ENCODE measurements at regions not wholly inside any gene's neighbourhood (a gene's known extent, or its start where the extent isn't known, plus 50 kb on each side); places are given as distances from the start of the nearest gene placed in this dataset.
"Not testable (repeated sequence)": the region's sequence is repeated elsewhere in the genome, so short reads cannot be mapped to it uniquely, and the experiment has no call there.

DNA sequence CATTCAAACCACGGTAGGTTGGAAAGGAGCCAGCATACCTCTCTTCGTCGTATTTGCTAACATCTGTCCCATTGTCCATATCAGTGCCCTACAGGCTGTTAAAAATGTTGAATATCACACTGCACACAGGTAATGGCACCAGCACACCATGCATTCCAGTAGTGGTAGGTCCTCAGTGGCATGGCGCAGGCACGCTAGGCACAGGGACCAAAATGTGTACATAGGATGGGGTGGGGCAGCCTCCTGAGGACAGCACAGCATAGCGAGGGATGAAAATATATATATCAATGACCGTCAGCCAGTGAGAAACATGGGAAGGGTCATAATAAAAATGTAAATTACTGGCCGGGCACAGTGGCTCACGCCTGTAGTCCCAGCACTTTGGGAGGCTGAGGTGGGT is 99.9 kb upstream of the CTBP2 start:
- H3K36me3 Mint-ChIP-seq (ENCODE audit: low read depth) = no peaks in the 10 kb centered on the region
- H3K9me3 Mint-ChIP-seq = peaks cover 8% of the 10 kb centered on the region
- no peak overlapping the region for H3K4me3 Mint-ChIP-seq
- no peak for ATAC-seq (replicated peaks)
- H3K27ac Mint-ChIP-seq = no peak overlapping the region
- H3K4me1 Mint-ChIP-seq = no peaks in the 10 kb centered on the region
- H3K27me3 Mint-ChIP-seq = no peaks in the 10 kb centered on the region

DNA sequence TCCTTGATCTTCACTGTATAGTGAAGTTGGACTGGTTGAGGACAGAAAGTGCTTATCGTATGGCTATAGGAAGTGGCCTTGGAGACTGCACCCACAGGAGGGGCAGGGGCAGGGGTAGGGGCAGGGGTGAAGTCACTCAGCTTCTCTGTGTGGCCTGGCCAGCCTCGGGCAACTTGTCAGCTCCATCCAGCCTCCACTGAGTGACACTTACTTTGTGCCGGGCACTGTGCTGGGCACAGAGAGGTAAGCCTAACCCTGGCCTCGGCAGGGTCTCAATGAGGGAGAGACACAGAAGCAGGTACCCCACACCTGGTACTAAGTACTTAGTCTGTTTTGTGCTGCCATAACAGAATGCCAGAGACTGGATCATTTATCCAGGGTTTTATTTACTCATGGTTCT is 99.3 kb upstream of the CTBP2 start:
- Mint-ChIP-seq H3K4me3 (no peak overlapping the region), H3K27me3 (no peaks in the 10 kb centered on the region)

DNA sequence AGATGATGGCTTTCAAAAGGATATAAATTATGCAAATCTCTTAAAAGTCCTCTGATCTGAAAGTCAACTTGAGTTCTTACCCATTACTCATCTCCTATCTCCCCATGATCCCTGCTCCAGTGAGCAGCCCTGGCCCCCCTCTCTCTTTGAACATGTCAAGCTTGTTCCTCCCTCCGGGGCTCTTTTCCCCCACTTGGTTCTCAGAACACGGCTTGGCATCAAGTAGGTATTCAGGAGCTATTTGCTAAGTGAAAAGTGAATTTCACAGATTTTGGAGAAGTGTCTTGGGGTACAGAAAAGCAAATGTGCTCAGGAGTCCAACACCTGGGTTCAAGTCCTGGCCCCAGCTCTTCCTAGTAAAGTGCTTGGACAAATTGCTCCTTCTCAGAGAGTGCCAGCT is 98.3 kb upstream of the CTBP2 start:
- ATAC-seq (replicated peaks) = no peak
- H3K27ac Mint-ChIP-seq = no peak overlapping the region
- no peak overlapping the region for H3K4me3 Mint-ChIP-seq
- peaks cover 12% of the 10 kb centered on the region for H3K9me3 Mint-ChIP-seq
- no peaks in the 10 kb centered on the region for H3K4me1 Mint-ChIP-seq
- H3K36me3 Mint-ChIP-seq (ENCODE audit: low read depth) = no peaks in the 10 kb centered on the region
- H3K27me3 Mint-ChIP-seq = no peaks in the 10 kb centered on the region

More for the DNA sequence above, 99.3 kb upstream of the CTBP2 start:
- Mint-ChIP-seq H3K4me1 (no peaks in the 10 kb centered on the region), H3K9me3 (peaks cover 9% of the 10 kb centered on the region), H3K36me3 (ENCODE audit: low read depth) (no peaks in the 10 kb centered on the region), H3K27ac (no peak overlapping the region)
- ATAC-seq (replicated peaks) = no peak

- Mint-ChIP-seq H3K4me3 (no peak overlapping the region), H3K9me3 (peaks cover 12% of the 10 kb centered on the region), H3K36me3 (ENCODE audit: low read depth) (no peaks in the 10 kb centered on the region), H3K27me3 (no peaks in the 10 kb centered on the region), H3K4me1 (no peaks in the 10 kb centered on the region), H3K27ac (no peak overlapping the region)
- no peak for ATAC-seq (replicated peaks)
Measured at GRCh38 chr10:125257521-125258108, 97.3 kb upstream of the CTBP2 start.

DNA sequence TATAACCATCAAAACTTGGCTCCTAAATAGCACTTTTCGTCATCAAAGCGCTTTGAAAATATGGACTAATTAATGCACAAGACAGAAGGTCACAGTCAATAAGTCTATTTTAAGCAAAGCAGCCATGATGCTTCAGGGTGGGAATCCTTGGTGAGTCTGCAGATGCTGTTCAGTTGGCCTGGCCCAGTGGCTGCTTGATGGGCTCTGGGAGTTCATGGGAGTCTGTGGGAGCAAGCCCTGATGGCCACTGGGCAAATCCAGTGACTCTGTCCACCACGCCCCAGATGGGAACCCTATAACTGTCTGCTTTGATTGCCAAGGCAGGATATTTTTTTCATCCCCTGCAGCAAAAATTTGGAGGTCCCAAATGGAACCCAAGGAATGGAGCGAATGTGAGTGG is 95.7 kb upstream of the CTBP2 start:
- ATAC-seq (replicated peaks) = no peak
- H3K9me3 Mint-ChIP-seq = peaks cover 17% of the 10 kb centered on the region
- no peak overlapping the region for H3K4me3 Mint-ChIP-seq
- no peaks in the 10 kb centered on the region for H3K36me3 Mint-ChIP-seq (ENCODE audit: low read depth)
- no peak overlapping the region for H3K27ac Mint-ChIP-seq
- H3K4me1 Mint-ChIP-seq = no peaks in the 10 kb centered on the region
- H3K27me3 Mint-ChIP-seq = no peaks in the 10 kb centered on the region

- Mint-ChIP-seq H3K27ac (no peak overlapping the region), H3K9me3 (peaks cover 13% of the 10 kb centered on the region), H3K4me1 (no peaks in the 10 kb centered on the region), H3K4me3 (no peak overlapping the region), H3K36me3 (ENCODE audit: low read depth) (no peaks in the 10 kb centered on the region), H3K27me3 (no peaks in the 10 kb centered on the region)
- no peak for ATAC-seq (replicated peaks)
Measured at GRCh38 chr10:125252937-125253336, 92.6 kb upstream of the CTBP2 start.

DNA sequence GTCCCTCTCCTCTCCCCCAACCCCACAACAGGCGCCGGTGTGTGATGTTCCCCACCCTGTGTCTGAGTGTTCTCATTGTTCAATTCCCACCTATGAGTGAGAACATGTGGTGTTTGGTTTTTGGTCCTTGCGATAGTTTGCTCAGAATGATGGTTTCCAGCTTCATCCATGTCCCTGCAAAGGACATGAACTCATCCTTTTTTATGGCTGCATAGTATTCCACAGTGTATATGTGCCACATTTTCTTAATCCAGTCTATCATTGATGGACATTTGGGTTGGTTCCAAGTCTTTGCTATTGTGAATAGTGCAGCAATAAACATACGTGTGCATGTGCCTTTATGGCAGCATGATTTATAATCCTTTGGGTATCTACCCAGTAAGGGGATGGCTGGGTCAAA is 90.5 kb upstream of the CTBP2 start:
- H3K27ac Mint-ChIP-seq; H3K27me3 Mint-ChIP-seq; H3K4me1 Mint-ChIP-seq; ATAC-seq (replicated peaks); H3K4me3 Mint-ChIP-seq; H3K36me3 Mint-ChIP-seq (ENCODE audit: low read depth): not testable (repeated sequence)
- peaks cover 10% of the 10 kb centered on the region for H3K9me3 Mint-ChIP-seq

DNA sequence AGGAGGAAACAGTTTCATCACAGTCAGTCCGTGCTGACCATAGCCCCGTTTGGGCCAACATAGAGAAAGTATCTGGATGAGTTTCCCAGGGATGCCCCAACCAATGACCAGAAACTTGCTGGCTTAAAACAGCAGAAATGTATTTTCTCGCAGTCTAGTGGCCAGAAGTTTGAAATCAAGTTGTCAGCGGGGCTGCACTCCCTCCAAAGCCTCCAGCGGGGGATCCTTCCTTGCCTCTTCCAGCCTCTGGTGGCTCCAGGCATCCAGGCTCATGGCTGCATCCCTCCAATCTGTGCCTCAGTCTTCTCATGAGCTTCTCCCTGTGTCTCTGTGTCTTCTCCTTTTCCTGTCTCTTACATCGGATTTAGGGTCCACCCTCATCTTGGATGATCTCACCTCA is 89.6 kb upstream of the CTBP2 start:
- H3K4me1 Mint-ChIP-seq = no peaks in the 10 kb centered on the region
- peaks cover 10% of the 10 kb centered on the region for H3K9me3 Mint-ChIP-seq
- H3K36me3 Mint-ChIP-seq (ENCODE audit: low read depth) = no peaks in the 10 kb centered on the region
- no peak for ATAC-seq (replicated peaks)
- H3K27me3 Mint-ChIP-seq = peaks cover 4% of the 10 kb centered on the region
- no peak overlapping the region for H3K4me3 Mint-ChIP-seq
- H3K27ac Mint-ChIP-seq = no peak overlapping the region

GRCh38 chr10:125248489-125248888 is 88.1 kb upstream of the CTBP2 start:
- H3K9me3 Mint-ChIP-seq = peaks cover 5% of the 10 kb centered on the region
- peaks cover 4% of the 10 kb centered on the region for H3K27me3 Mint-ChIP-seq
- no peaks in the 10 kb centered on the region for H3K4me1 Mint-ChIP-seq
- no peak overlapping the region for H3K27ac Mint-ChIP-seq
- H3K36me3 Mint-ChIP-seq (ENCODE audit: low read depth) = no peaks in the 10 kb centered on the region
- ATAC-seq (replicated peaks) = no peak
- no peak overlapping the region for H3K4me3 Mint-ChIP-seq

DNA sequence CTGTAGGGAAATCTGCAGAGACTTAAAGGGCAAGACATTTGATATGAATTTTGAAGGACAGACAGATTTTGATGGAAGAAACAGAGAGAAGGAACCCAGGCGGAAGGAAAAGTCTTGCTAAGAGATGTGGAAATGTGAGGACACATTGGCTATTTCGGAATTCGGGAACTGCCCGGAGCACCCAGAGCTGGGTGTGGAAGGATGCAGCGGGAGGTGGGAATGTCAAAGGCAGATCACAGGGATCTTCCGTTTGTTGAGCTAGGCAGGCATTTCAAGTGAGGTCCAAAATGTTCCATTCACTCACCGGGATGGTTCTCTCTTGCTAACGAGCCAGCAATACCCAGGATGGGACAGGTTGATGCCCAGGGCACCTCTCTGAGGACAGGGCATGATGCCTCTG is 87.2 kb upstream of the CTBP2 start:
- H3K4me1 Mint-ChIP-seq = no peaks in the 10 kb centered on the region
- no peaks in the 10 kb centered on the region for H3K36me3 Mint-ChIP-seq (ENCODE audit: low read depth)
- H3K27me3 Mint-ChIP-seq = peaks cover 4% of the 10 kb centered on the region
- ATAC-seq (replicated peaks) = no peak
- H3K4me3 Mint-ChIP-seq = no peak overlapping the region
- peaks cover 5% of the 10 kb centered on the region for H3K9me3 Mint-ChIP-seq
- H3K27ac Mint-ChIP-seq = no peak overlapping the region

DNA sequence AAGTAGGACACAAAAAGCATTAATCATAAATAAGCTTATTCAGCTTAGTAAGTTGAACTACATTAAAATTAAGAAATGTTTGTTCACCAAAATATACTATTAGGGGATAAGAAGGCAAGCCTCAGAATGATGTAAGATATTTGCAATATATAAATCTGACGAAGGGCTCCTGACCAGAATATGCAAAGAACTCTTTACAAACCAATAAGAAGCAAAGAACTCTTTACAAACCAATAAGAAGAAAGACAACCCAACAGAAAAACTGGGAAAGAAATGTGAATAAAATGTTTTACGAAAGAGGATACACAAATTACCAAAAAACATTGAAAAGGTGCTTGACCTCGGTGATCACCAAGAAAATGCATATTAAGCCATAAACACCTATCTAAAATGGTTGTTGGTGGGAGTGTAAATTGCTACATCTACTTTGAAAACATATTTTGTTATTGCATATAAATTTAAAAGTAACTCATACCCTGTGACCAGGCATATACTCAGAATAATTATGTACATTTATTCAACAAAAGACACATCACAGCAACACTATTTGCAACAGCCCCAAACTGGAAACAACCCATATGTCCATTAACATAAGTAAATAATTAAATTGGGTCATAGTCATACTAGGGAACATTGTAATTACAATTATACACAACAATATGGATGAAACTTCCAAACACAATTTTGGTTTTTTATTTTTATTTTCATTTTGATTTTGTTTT is 83.3 kb upstream of the CTBP2 start:
- Mint-ChIP-seq H3K36me3 (ENCODE audit: low read depth) (no peaks in the 10 kb centered on the region), H3K27me3 (peaks cover 4% of the 10 kb centered on the region), H3K9me3 (peaks cover 2% of the 10 kb centered on the region), H3K4me3 (no peak overlapping the region), H3K27ac (no peak overlapping the region), H3K4me1 (no peaks in the 10 kb centered on the region)
- no peak for ATAC-seq (replicated peaks)

- no peak overlapping the region for H3K4me3 Mint-ChIP-seq
- no peak overlapping the region for H3K27ac Mint-ChIP-seq
- ATAC-seq (replicated peaks) = no peak
- H3K36me3 Mint-ChIP-seq (ENCODE audit: low read depth) = no peaks in the 10 kb centered on the region
- peaks cover 13% of the 10 kb centered on the region for H3K9me3 Mint-ChIP-seq
- H3K4me1 Mint-ChIP-seq = no peaks in the 10 kb centered on the region
- H3K27me3 Mint-ChIP-seq = peaks cover 4% of the 10 kb centered on the region
Measured at GRCh38 chr10:125238682-125239081, 78.3 kb upstream of the CTBP2 start.

- H3K4me1 Mint-ChIP-seq = no peaks in the 10 kb centered on the region
- no peaks in the 10 kb centered on the region for H3K36me3 Mint-ChIP-seq (ENCODE audit: low read depth)
- H3K27me3 Mint-ChIP-seq = peaks cover 4% of the 10 kb centered on the region
- H3K9me3 Mint-ChIP-seq = peaks cover 13% of the 10 kb centered on the region
- ATAC-seq (replicated peaks) = no peak
- no peak overlapping the region for H3K4me3 Mint-ChIP-seq
- H3K27ac Mint-ChIP-seq = no peak overlapping the region
Measured at GRCh38 chr10:125236091-125236490, 75.7 kb upstream of the CTBP2 start.

DNA sequence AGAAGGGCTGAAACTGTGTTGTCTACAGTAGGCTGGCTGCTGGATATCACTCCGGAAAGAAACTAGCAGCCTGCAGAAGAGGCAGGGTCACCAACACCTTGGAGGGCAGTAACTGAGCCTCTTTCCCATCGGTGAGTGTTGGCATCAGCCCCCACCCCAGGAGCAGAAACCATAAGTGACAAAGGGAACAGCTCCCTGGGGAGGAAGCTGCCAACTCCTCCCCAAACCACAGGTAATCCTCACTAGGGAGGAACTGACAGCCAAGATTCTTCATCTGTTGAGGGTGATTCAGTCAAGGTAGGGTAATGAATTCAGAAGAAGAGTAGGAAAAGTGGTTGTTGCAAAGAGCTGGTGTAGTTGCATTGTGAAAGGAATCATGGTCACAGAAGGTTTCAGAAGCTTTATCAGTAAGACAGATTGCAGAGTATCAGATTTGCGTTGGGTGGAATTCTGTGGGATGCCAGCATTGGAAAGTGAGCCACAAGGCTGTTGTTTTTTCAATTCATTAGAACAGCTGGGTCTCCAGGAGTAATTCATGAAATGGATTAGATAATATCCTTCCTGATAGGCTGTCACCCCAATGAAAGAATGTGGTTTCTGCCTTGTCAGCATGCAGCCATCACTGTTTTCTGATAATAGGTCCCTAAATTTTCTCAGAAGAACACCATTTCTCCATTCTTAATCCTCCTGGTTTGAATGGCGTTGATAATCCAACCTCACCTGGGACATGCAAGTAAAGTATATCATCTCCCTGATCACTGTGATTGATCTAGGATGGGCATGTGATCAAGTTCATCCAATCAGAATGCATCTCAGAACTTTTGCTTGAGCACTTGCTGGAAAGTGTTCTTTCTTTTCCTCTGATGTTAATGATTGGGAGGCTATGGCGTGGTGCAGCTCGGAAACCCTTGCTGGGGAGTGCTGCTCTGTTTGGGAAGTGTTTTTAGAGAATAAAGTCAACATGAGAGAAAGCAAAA is 75.0 kb upstream of the CTBP2 start:
- peaks cover 4% of the 10 kb centered on the region for H3K27me3 Mint-ChIP-seq
- H3K36me3 Mint-ChIP-seq (ENCODE audit: low read depth) = no peaks in the 10 kb centered on the region
- H3K4me1 Mint-ChIP-seq = no peaks in the 10 kb centered on the region
- H3K4me3 Mint-ChIP-seq = no peak overlapping the region
- ATAC-seq (replicated peaks) = no peak
- H3K27ac Mint-ChIP-seq = no peak overlapping the region
- H3K9me3 Mint-ChIP-seq = peaks cover 13% of the 10 kb centered on the region

GRCh38 chr10:125234576-125234975 is 74.2 kb upstream of the CTBP2 start:
- not testable (repeated sequence) for ATAC-seq (replicated peaks); H3K27me3 Mint-ChIP-seq; H3K27ac Mint-ChIP-seq; H3K36me3 Mint-ChIP-seq (ENCODE audit: low read depth); H3K4me3 Mint-ChIP-seq; H3K4me1 Mint-ChIP-seq
- peaks cover 13% of the 10 kb centered on the region for H3K9me3 Mint-ChIP-seq
